ENCODE measurements at regions not wholly inside any gene's neighbourhood (a gene's known extent, or its start where the extent isn't known, plus 50 kb on each side); places are given as distances from the start of the nearest gene placed in this dataset.

- no peak for DNase-seq (ENCODE audit: low spot score)
Measured at GRCh38 chr7:47221826-47222225, 360.1 kb downstream of the TNS3 start.

DNA sequence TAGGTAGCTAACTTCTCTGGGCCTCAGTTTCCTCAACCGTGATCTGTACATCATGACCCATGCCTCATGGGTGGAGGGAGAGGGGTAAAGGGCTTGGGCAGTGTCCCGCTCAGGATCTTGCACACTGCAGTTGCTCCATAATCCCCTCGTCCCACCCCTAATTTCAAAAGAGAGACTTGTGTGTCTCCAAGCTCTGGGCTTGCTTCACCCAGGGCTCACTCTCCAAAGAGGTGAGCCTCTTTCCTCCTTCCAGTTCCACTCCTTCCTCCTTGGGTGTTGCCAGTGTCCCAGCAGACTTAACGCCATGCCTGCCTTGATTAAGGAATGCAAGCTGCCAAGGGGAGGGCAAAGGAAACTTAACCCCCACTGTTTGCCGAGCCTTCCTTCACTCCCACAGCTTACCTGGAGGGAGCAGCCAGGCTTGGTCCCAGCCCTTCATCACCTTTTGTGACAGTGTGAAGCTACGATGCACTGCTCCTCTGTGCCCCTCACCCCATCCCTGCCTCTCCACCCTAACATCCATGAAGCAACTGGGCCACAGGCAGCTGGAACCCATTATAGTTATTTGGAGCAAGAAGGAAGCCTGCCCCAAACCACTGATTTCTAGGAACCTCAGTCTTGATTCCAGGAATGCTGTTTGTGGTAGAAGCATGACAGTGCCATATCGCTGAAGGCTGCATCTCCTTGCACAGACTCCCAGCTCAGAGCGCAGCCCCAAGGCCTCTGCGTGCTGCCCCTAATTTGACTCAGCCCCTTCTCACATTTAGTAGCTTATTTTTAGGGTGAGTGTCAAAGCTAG, 363.3 kb downstream of the TNS3 start:
- DNase-seq (ENCODE audit: low spot score), result no peak

- no peak for DNase-seq (ENCODE audit: low spot score)
Measured at GRCh38 chr7:47217570-47218360, 364.1 kb downstream of the TNS3 start.

DNA sequence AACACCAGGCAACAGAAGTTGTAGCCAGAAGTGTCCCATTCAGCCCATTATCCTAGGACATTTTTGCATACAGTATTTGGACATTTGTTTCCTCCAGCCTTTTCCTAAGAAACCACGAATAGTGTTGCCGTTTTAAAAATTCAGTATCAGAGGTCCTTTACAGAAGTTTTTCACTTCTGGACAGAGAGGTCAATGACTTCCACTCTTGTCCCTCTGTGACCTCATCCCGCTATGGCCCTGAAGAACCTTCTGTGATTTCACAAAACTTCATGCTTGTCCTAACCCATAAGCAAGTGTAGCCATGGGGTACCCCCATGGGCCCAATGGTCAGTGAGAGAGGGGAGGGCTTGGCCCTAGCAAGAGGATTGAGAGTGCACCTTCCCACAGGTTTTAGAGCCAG, 364.8 kb downstream of the TNS3 start:
- DNase-seq (ENCODE audit: low spot score), result no peak

- no peak for DNase-seq (ENCODE audit: low spot score)
Measured at GRCh38 chr7:47216439-47216838, 365.5 kb downstream of the TNS3 start.

GRCh38 chr7:47215640-47216039, 366.3 kb downstream of the TNS3 start:
- DNase-seq (ENCODE audit: low spot score), result no peak

DNA sequence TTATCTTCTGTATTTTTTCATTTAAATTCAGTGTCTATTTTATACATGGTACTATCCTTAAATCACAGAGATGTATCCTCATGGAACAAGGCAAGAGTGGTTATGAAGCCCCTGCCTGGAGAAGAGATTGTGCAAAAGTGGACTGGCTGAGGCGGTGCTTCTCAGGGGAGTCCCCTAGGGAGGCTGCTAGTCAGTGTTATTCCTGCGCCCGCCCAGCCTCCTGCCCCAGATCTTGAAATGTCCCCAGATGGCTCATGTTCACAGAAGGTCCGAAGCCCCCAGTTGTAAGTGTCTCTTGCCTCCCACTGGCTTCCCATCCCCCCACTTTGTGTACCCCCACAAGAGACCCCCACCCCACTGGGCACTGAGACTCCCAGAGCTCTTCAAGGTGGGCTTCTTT, 366.9 kb downstream of the TNS3 start:
- no peak for DNase-seq (ENCODE audit: low spot score)

DNA sequence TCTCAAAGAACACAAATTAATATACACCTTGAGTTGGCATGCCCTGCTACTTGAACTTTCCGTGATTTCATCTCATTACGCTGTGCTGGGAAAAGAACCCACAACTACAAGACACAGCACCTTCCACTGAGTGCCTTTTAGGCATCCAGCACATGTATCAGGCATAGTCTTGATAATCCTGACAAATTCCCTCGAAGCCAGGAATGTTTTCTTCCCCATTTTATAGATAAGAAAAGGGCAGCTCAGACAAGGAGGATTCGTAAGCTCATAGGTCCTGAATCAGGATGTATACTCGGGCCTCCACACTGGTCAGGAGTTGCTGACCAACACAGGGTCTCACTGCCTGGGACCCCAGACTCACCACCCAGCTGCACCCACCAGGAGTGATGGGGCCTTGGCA, 368.6 kb downstream of the TNS3 start:
- no peak for DNase-seq (ENCODE audit: low spot score)

DNA sequence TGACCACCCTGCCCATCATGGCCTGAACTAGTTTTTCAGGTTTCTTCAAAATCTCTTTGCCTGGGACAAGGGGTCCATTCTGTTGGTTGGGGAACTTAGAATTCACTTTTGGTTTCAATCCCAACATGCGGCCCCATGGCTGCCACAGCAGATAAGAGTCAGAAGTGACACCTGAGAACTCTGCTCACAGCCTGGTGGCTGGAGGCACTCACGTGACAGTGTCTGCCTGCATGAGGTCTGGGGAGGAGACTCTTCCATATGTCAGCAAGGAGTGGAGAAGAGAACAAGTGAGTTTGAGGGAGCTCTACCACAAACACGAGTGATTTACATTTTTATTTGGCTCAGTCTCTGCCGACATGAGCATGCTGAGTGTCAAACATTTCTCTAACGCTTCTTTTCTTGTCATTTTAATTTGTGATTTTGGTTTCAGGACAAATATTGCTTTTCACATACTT, 370.4 kb downstream of the TNS3 start:
- DNase-seq (ENCODE audit: low spot score), result no peak

GRCh38 chr7:47210281-47210854, 371.5 kb downstream of the TNS3 start:
- no peak for DNase-seq (ENCODE audit: low spot score)

GRCh38 chr7:47207956-47208355, 374.0 kb downstream of the TNS3 start:
- no peak for DNase-seq (ENCODE audit: low spot score)

DNA sequence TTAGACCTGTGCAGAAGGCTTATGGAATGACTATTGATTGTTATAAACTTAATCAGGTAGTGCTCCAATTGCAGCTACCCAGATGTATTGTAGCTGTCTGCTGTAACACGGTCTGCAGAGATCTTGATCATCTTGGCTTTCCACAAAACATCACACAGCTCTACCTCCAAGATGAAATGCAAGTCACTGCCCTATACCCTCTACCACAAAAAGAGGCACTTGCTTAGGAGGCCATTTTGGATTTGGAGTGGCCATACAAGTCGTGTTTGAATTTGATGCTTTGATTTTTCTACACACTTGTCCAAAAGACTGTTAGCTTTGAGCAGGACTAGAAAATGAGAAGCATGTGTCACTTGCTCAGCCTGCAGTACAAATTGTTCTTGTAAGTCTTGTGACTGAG, 377.2 kb downstream of the TNS3 start:
- DNase-seq (ENCODE audit: low spot score), result no peak

GRCh38 chr7:47202146-47202783, 379.6 kb downstream of the TNS3 start:
- no peak for DNase-seq (ENCODE audit: low spot score)

GRCh38 chr7:47198159-47198558, 383.8 kb downstream of the TNS3 start:
- DNase-seq (ENCODE audit: low spot score), result no peak

DNA sequence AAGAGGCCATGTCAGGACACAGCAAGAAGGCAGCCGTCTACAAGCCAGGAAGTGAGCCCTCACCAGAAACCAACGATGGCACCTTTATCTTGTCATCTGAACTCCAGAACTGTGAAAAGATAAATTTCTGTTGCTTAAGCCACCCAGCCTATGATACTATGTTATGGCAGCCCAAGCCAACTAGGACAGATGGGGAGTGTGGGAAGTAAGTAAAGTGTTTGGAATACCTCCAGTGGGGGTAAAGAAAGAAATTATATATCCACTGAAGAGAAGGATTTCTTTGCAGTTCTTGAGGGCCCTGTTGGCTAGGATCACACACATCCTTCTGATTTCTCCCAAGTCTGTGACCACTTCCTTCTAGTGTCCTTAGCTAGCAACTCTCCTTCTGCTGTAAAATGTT, 384.4 kb downstream of the TNS3 start:
- DNase-seq (ENCODE audit: low spot score), result no peak

DNA sequence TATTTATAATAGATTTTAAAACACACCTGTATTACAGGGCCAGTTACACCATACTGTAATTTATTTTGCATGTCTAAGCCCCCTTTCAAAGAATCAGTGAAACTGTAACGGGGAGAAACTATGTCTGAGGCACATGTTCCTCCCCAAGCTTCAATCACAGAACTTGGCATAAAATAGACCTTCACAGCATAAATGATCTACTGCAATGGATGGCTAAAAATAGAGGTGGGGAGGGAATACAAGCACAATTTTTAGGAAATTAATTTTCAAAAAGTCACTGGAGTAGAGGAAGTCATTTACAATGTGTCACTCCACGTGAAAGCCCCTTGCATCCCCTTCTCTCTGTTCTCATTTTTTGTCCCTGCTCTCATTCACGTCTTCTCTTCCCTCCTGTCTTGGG, 385.2 kb downstream of the TNS3 start:
- no peak for DNase-seq (ENCODE audit: low spot score)

DNA sequence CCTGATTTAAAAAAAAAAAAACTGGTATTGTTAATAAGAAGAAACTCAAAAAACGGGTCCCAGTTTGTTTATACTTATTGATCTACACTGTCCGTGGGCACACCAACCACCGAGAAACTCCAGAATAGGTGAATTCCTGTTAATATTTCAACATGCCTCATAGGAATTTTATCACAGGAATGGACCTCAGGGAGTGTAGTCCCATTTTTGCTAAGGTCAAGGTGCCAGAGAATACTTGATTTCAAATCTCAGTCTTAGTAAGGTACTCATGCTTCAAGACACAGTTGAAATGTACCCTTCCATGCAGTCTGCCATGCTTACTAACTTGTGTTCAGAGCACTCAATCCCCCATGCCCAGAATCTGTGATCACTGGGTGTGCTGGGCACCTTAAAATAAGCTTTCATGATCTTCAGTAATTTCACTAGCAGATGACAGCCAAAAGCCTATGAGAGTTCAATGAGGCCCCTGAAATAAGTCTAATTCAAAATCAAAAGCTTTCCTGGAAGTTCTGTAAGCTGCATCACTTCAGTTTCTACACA, 385.7 kb downstream of the TNS3 start:
- no peak for DNase-seq (ENCODE audit: low spot score)

DNA sequence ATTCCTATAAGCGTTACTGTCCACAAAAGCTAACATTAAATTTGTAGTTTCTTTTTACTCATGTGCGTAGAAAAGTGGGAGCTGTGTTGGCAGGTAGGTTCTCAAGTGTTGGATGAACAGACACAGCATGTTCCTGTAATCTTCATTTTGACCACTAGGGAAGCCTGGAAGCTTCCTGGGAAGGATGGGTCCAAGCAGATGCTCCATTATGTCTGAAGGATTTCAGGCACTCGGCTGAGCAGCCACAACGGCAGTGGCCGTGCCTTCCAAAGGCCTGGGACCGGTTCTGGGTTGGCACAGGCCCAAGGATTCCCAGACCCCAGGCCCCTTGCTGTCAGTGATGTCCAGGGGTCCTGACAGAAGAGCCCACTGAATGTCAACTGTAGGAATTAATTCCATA, 386.3 kb downstream of the TNS3 start:
- DNase-seq (ENCODE audit: low spot score), result no peak

DNA sequence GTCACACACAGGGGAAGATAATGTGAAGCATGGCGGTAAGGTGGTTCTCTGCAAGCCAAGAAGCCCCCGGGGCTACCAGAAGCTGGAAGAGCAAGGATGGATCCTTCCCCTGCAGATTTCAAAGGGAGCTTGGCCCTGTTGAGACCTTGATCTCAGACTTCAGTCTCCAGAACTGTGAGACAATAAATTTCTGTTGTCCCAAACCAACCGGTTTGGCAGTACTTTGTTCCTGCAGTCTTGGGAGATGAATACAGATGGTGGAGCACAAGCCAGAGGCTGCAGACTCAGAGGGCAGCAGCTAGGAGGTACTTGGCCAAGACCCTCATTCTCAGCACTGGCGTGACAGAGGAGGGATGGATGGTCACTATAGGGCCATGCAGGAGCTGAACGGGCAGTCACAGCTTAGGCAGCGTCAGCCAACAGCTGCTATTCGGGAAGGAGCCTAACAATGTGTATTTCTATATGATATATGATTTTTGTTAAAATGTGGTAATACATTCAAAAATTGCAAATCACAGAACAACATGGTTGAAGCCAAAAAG, 387.3 kb downstream of the TNS3 start:
- no peak for DNase-seq (ENCODE audit: low spot score)

DNA sequence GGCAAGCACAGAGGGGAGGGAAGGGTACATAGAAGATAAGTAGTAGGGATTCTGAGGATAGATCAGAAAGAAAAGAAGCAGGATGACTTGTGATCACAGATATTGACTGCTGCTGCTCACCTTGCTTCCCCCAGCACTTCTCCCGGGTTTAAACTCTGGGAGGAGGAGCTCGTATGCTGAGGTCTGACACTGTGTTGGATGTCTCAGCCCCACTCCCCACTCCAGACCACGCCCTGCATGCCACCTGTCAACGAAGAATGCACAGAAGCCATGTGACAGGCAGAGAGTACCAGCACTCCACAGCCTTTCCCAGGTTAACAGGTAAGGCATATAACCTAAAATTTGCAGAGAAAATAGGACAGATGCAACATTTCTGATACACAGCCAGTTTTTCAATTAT, 388.9 kb downstream of the TNS3 start:
- peak; percentile 42 for DNase-seq (ENCODE audit: low spot score)

- DNase-seq (ENCODE audit: low spot score), result peak; percentile 76
Measured at GRCh38 chr7:47191876-47192291, 390.0 kb downstream of the TNS3 start.

GRCh38 chr7:47191316-47191715, 390.6 kb downstream of the TNS3 start:
- DNase-seq (ENCODE audit: low spot score), result no peak
